A549 (cell line): ENCODE measurements at regions not wholly inside any gene's neighbourhood (a gene's known extent, or its start where the extent isn't known, plus 50 kb on each side); places are given as distances from the start of the nearest gene placed in this dataset.

Experiments
- ESRRA ChIP-seq: fragments of 150-350 bp; IDR thresholded peaks from 2 replicates; pipeline ENCODE4 v1.6.1; 2014; ENCODE audit warnings: mild to moderate bottlenecking, low read length, borderline replicate concordance
- REST ChIP-seq: fragments of 200-600 bp; sonication (generic); IDR thresholded peaks from 2 replicates; pipeline ENCODE4 v1.6.1; 2016; ENCODE audit warnings: antibody characterized with exemption, mild to moderate bottlenecking, moderate library complexity

GRCh38 chr5:158478139-158478538, 619.2 kb upstream of the CLINT1 start:
- TF ChIP-seq ESRRA (no peak), REST (no peak)
